Colon (tissue), 2 donors: ENCODE measurements at regions not wholly inside any gene's neighbourhood (a gene's known extent, or its start where the extent isn't known, plus 50 kb on each side); places are given as distances from the start of the nearest gene placed in this dataset.
"Not testable (repeated sequence)": the region's sequence is repeated elsewhere in the genome, so short reads cannot be mapped to it uniquely, and the experiment has no call there.

Source experiments
- FAIRE-seq: peaks from 2 replicates; lab custom pipeline; 2012; peaks lifted over from hg19 to GRCh38; lab: Jason Lieb, UNC
- donor health status: control.
- donor health status: control.

DNA sequence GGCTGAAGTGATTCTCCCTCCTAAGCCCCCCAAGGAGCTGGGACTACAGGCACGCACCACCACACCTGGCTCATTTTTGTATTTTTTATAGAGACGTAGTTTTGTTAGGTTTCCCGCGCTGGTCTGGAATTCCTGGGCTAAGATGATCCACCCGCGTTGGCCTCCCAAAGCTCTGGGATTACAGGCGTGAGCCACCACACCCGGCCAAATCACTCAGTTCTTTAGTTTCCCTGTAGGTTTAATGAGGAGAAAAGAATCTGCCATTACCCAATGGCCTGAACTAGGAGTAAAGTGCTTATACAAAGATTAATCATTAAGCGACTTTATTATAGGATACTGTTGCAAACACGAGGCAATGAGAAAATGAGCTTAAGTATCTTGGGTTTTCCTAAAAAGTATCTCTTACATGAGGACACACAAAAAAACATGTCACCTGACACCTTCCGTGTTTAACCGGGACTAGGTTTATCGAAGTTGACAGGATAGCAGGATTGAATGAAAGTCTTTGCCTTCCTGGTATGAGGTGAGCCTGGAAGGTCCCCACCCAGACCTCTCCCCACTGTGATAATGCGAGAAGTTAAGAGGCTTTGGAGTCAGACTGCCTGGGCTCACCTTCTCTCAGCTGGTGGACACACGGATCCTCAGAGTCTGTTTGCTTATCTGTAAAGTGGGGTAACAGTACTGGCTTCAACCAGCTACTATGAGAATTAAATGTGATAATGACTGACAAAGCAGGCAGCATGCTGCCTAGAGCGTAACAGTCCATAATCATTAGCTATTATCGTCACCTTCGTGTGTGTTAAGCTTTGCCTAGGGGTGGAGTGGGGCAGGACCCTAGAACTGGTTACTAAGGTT lies 133.5 kb upstream of the KRAS start:
- no peak for FAIRE-seq

DNA sequence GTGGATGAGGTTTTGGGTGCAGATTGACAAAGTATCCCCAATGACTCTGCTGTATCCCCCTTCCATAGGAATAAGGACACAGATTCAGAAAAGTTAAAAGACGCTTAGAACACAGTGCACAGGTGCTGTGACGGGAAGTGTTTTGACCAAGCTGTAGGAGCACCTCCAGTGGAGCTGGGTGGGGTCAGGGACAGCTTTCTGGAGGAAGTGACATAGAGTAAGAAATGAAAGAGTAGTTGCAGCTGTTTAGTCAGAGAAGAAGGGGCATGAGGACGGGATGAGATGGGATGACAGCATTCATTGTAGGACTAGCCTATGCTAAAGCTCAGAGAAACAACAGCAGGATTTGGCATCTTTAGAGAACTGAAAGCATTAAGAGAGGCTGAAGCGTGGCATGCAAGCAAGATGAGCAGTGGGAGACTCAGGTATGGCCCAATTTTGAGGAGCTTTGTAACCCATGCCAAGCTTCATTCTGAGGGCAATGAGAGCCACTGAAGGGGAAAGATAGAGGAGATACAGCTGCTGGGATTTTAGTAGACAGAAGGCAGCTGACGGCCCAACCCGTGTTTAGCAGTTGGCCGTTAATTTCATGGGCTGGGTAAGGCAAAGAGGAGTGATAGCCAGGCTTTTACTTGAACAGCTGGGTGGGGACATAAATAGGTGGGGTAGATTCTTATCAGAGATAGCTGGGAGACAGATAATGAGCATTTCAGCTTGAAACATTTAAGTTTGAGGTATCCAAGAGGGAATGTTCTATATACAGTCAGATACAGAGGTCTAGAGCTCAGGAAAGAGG lies 131.8 kb upstream of the KRAS start:
- FAIRE-seq, result no peak

DNA sequence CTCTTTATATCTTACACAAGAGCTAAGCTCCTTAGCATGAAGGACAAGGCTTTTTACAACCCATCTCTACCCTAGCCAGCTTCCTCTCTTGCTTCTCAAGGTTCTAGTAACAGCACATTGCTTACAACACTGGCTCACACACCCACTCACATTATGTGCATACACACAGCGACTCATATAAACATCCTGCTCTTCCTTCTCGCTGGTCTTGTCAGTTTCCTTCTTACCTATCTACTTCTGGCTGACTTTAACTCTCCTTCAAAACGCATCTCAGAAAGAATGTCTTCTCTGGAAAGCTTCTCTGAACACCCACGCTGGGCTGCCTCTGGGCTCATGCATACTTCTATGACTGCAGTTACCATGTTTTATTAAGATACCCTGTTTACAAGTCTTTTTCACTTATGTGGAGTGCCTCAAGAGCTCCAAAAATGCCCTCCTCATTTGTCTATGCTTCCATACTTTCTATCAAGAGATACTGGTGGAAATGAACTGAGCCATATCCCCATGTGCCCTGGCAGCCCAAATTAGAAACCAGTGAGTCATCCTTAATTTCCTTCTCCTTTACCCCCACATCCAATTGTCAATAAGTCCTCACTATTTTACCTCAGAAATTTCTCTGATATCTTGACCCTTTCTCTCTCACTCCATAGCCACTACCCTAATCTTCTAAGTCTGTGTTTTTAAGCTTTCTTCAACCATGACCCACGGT lies 126.9 kb upstream of the KRAS start:
- no peak for FAIRE-seq

DNA sequence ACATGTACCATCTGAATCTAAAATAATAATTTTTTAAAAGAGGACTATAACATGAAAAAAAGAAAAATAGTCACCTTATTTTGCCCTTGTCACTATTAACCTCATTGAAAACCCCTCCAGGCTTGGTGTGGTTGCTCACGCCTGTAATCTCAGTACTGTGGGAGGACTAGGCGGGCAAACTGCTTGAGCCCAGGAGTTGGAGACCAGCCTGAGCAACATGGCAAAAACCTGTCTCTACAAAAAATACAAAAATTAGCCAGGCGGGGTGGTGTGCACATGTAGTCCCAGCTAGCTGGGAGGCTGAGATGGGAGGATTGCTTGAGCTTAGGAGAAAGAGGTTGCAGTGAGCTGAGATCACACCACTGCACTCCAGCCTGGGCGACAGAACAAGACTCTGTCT lies 126.3 kb upstream of the KRAS start:
- FAIRE-seq, result no peak

DNA sequence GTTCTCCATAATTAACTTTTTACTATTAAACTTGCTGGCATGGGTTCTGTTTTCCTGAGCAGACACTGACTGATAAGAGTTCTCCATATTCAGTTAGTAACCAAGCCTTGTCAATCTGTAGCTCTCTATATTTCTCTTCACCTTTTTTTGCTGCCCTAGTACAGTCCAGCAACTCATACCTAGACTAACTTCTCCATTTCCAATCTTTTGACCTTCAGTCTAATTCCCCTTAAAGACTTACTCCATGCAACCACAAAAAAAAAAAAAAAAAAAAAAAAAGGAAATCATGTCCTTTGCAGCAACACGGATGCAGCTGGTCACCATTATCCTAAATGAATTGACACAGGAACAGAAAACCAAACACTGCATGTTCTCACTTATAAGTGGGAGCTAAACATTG lies 125.7 kb upstream of the KRAS start:
- no peak for FAIRE-seq

DNA sequence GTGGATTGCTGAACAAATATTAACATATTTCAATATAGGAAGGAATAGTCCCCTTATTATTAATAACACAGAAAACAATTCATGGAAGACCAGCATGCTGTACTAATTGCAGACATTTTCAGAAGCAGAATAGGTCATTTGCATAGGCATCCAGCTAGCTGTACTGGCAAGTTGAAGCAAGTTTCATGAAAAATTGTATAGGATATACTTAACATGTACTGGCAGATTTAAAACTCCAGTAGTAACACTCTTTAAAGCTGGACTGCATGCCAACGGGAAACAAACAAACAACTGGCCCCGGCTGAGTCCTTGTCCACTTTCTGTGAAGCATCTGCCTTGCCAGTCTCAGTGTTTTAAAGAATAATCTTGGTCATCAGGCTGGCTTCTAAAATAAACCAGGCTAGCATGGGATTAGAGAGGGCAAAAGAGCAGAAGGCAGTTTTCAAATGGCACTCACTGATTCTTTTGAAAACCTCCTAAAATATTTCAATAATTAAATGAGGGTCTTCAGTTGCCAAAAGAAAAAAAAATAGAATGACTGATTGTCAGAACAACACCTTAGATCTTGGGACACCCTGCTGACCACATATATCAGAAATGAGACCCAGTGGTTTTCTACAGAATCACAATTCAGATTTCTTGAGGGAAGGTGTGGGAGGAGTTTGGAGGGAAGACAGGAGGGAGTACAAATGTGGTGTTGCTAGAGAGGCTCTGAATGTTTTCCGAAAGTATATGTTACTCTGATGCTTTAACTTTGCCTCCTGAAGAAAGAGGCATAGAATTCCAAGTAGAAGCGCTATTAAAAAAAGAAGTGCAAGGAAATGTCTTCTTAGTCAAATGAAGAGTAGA lies 122.5 kb upstream of the KRAS start:
- no peak for FAIRE-seq

DNA sequence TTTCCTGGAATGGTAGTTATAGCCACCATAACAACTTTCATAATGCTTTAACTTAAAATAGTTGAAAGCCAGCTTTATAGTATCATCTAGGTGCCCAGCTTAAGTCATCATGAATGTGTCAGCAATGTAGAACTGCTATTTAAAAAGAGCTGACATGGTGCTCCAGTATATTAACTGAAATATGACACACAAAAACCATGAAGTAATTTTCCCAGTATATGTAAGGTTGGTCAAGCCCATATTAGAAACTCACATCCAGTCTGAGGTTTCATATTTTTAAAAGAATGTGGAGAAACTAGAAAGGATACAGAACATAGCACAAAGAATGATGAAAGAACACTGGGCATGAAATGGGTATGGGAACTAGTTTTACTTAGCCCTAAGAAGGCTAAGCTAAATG lies 121.3 kb upstream of the KRAS start:
- FAIRE-seq, result no peak

DNA sequence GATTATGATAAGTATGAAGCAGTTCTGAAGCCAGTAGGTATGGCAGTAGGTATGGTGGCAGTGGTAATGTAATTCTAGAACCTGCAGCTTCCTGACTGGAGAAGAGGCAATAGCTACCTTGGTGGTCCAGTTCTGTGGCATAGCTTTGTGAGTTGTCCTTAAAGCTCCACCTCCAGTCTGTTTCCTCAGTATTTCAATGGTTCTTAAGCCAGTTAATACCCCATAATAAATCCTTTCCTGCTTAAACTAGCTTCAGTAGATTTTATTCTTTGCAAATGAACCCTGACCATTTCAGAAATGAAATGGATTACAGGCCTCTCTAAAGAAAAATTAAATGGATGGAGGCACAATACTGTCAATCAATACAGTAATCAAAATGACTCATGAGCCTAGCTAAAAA lies 117.8 kb upstream of the KRAS start:
- no peak for FAIRE-seq

DNA sequence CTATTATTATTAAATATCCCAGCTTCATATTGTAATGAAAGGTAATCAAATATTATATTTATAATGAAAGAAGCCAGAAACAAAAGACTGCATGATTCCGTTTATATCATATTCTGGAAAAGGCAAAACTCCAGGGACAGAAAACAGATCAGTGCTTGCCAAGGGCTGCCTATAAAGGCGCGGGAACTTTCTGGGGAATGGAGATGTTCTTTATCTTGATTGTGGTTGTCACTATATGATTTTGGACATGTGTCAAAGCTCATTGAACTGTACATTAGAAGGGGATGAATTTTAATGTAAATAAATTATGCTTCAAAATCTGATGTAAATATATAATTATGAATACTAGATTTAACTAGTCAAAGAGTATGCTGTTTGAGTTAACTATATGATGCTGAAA lies 115.4 kb upstream of the KRAS start:
- FAIRE-seq, result no peak

DNA sequence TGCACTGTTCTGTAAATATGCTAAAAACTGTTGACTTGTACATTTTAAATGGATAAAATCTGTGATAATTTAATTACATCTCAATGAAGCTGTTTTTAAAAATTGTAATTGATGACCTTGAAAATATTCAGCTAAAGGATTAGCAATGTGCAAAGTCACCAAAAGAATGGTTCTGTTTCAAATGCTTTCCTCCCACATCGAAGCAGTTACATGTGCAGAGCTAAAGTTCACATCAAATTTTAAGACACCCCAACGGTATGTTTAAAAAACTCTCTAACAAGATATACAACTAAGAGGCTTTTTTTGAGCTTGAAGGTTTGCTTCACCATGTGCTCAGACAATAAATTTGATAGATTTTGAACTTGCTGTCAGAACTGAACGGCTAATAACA lies 114.6 kb upstream of the KRAS start:
- FAIRE-seq, result no peak

DNA sequence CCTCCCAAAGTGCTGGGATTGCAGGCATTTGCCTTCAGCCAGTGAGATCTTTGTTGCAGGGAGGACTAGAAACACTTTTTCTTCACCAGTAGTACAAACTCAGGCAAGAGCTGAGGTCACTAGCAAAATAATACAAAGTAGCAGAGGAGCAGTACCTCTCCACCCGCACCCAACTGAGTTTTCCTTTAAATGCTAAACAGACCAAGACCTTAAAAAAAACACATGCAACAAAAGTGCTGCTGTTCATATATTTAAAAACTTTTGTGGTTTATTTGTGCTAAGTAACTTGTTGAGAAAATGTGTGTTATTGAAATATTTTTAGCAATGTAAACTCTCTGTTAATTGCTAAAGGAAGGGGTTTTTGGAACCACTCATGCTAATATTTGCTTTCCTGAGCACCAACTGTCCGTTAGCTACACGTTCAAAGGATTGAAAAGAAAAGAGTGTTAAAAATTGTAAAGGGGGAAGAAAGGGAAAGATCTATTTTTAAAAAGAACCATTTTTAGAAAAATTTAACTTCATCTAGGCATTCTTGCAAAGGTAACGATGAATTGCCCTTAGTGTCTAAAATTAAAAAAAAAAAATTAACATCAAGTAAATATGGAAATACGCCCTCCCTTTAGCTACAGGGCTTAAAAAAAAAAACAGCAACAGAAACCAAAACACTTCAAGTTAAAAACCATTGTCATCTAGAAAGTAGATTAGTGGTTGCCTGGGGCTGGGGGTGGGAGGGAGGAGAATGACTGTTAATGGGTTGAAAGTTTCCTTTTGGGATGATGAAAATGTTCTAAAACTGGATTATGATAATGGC lies 114.0 kb upstream of the KRAS start:
- no peak for FAIRE-seq

DNA sequence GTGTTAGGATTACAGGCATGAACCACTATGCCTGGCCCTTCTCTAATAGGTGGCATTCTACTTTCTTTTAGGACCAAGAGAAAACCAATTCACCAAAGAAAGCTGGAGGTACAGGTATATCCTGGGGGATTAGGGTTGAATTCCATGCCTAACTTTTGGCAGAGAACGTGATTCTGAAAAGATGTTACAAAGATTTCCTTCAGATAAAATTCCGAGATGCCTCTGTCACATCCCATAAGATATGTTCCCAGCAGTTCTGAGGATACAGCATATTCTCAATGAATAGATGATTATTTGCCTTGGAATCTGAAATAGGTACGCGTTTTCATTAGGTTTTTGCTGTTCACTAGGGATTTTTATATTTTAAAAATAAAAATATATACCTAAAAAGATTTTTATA lies 111.9 kb upstream of the KRAS start:
- no peak for FAIRE-seq

DNA sequence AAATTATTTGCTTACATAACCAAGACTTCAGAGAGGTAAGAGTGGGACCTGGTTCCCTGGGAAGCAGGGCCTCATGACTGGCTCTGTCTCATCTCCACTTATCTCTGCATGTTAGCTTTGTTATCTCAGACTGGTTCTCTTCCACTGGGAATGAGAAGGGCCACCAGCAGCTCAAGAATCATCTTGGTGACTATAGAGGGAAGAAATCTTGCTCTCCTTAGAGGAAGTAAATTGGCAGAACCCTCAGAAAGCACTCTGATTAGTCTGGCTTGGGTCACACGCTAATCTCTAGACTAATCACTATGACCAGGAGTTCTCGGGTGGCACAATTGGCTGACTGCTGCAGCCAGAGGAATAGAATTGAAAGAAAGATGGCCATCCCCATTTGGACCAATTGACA lies 110.8 kb upstream of the KRAS start:
- FAIRE-seq, result no peak

DNA sequence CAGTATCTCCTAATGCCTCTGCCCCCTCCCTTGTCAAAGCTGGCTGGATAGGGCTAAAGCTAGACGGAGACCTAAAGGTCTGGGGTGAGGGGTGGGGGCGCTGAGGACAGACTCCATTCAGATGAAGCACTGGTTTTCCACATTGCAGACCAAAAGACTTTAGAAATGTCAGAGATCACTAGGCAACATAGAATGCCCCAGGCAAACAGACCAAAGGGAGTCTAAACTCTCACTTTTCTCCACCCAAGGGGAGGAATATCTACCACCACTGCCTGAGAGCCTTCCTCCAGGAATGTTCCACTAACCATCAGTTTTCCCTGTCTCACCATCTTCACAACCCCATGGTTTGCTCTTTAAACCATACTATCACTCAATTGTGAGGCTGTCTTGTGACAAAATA lies 106.9 kb upstream of the KRAS start:
- no peak for FAIRE-seq

DNA sequence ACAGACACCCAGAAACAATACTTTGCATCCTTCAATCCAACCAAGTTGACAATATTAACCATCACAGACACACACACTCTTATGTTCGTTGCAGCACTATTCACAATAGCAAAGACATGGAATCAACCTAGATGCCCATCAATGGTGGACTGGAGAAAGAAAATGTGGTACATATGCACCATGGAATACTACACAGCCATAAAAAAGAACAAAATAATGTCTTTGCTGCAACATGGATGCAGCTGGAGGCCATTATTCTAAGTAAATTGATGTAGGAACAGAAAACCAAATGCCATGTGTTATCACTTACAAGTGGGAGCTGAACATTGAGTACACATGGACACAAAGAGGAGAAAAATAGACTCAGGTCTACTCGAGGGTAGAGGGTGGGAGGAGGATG lies 102.2 kb upstream of the KRAS start:
- not testable (repeated sequence) for FAIRE-seq

DNA sequence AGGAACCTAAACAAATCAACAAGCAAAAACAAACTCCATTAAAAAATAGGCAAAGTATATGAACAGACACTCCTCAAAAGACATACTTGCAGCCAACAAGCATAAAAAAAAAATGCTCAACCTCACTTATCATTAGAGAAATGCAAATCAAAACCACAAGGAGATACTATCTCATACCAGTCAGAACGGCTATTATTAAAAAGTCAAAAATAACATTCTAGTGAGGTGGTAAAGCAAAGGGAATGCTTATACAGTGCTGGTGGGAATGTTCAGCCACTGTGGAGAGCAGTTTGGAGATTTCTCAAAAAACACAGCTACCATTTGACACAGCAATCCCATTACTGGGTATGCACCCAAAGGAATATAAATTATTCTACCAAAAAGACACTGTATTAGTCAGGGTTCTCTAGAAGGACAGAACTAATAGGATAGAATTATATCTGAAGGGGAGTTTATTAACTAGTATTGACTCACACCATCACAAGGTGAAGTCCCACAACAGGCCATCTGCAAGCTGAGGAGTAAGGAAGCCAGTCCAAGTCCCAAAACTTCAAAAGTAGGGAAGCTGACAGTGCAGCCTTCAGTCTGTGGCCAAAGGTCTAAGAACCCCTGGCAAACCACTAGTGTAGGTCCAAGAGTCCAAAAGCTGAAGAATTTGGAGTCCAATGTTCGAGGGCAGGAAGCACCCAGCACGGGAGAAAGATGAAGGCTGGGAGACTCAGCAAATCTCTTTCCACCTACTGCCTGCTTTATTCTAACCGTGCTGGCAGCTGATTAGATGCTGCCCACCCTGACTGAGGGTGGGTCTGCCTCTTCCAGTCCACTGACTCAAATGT lies 101.6 kb upstream of the KRAS start:
- no peak for FAIRE-seq

DNA sequence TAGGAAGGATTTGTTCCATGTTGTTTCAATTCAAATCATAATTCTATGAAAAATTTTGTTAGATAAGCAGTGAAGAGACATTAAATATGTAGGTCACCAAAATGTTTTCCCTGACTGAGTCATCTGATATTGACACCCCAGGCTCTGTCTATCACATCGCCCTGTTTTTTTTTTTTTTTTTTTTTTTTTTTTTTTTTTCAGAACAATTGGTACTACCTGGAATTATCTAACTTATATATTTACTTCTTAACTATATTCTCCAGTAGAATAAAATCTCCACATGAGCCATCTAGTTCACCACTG lies 97.8 kb upstream of the KRAS start:
- no peak for FAIRE-seq

DNA sequence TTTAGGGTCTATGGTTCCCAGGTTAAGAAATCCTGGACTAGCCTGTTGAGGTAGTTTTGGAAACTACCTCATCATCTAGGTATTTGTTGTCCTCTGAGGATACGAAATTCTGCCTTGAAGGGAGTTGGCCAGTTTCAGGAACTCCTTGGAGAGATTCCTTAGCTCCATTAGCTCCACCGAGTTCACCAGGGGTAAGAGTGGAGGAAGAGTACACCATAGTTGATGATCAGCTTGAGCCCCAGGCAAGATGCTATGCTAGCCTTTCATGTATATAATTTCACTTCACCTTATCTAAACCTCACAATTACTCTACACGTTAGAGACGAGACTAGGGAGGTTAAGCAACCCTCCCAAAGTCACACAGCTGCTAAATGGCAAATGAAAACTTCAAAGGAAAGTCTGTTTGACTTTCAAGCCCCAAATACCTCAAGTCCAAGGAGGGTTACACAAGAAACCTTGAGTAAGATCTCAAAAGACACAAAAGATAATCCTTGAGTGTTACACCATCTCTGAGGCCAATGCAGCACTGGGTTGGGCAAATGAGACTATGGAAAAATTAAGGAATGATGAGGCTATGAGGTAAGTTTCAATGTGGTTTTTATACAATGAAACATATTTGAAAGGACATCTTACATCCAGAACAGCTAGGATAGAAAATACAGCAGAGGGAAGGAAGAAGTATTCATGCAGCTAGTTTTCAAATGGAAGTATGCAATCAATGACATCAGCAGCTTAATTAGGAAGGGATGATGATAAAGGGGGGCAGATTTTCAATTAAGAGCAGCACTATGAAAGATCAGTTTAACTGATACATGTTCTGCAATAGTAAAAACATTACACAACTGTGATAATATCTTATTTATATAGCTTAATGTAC lies 97.2 kb upstream of the KRAS start:
- no peak for FAIRE-seq

DNA sequence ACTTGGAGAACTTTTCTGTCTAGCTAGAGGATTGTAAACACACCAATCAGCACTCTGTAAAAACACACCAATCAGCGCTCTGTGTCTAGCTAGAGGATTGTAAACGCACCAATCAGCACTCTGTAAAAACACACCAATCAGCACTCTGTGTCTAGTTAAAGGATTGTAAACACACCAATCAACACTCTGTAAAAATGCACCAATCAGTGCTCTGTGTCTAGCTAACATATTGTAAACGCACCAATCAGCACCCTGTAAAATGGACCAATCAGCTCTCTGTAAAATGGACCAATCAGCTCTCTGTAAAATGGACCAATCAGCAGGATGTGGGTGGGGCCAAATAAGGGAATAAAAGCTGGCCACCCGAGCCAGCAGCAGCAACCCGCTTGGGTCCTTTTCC lies 91.1 kb upstream of the KRAS start:
- not testable (repeated sequence) for FAIRE-seq
